Suprapubic skin (tissue), 4 donors: ENCODE measurements at regions not wholly inside any gene's neighbourhood (a gene's known extent, or its start where the extent isn't known, plus 50 kb on each side); places are given as distances from the start of the nearest gene placed in this dataset.

Source experiments
- DNase-seq, 2 donors: peaks; one replicate each; pipeline ENCODE4 v3.0.0-alpha.2; 2019; ENCODE audit warnings: low spot score in 2 of 2
- H3K27ac ChIP-seq: fragments of 200-600 bp; sonication (generic); one replicate; pipeline ENCODE4 v1.5.1; 2019
- H3K27me3 ChIP-seq: fragments of 200-600 bp; sonication (generic); one replicate; pipeline ENCODE4 v1.5.1; 2019
- H3K36me3 ChIP-seq: fragments of 200-600 bp; sonication (generic); one replicate; pipeline ENCODE4 v1.5.1; 2019
- H3K4me1 ChIP-seq: fragments of 200-600 bp; sonication (generic); one replicate; pipeline ENCODE4 v1.5.1; 2019
- H3K4me3 ChIP-seq: fragments of 200-600 bp; sonication (generic); one replicate; pipeline ENCODE4 v1.5.1; 2019; ENCODE audit warnings: mild to moderate bottlenecking
- H3K9me3 ChIP-seq: fragments of 200-600 bp; sonication (generic); one replicate; pipeline ENCODE4 v1.5.1; 2019
- EP300 ChIP-seq: sonication (generic); formaldehyde crosslinking; IDR thresholded peaks from one replicate; pipeline ENCODE4 v1.6.1; 2017; ENCODE audit warnings: antibody characterized with exemption
- POLR2A ChIP-seq, 2 donors: fragments of 450-650 bp; IDR thresholded peaks; one replicate each; pipeline ENCODE4 v1.6.1; 2017; ENCODE audit warnings: antibody characterized with exemption in 2 of 2, mild to moderate bottlenecking in 2 of 2, moderate library complexity in 2 of 2
- POLR2AphosphoS5 ChIP-seq, 3 donors: sonication (generic); formaldehyde crosslinking; IDR thresholded peaks; one replicate each; pipeline ENCODE4 v1.6.1; 2017; ENCODE audit warnings: antibody characterized with exemption in 3 of 3
- WGBS: methylation state at CpG from one replicate; pipeline ENCODE4 v1.1.5; 2018; 5-methylcytosine and 5-hydroxymethylcytosine counted together
- TF ChIP-seq, protein P1 (sequence below), 2 donors: fragments of 200-600 bp in 1 of 2; fragments of 450-650 bp in 1 of 2; sonication (generic) in 1 of 2; IDR thresholded peaks; one replicate each; pipeline ENCODE4 v1.5.1; 2016 to 2019; ENCODE audit warnings: antibody characterized with exemption in 2 of 2, mild to moderate bottlenecking in 1 of 2, moderate library complexity in 1 of 2

DNA sequence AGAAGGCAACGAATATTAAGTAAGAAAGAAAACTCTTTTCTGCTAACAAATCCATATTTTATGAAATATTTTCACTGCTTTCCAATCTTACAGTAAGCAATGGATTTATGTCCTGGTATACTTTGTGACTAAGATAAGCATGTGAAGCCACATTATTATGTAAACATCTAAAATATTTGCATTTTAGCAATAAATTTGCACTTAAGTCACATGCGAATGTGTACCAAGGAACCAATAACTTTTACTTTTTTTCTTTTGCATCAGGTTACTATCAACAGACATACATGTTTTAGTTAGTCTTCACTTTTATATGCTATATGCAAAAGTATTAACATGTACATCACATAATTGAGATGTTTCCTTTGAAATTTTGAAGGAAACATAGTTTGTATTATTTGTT, 536.7 kb downstream of the SLITRK6 start:
- Histone ChIP-seq H3K4me1 (no peaks in the 10 kb centered on the region), H3K27me3 (no peaks in the 10 kb centered on the region), H3K4me3 (no peak overlapping the region), H3K36me3 (no peaks in the 10 kb centered on the region), H3K9me3 (no peaks in the 10 kb centered on the region), H3K27ac (no peak overlapping the region)
- TF ChIP-seq POLR2AphosphoS5 (IDR thresholded peaks at IDR 0.05) (no peak), EP300 (no peak), POLR2A (IDR thresholded peaks at IDR 0.05) (no peak)
- TF ChIP-seq, protein P1, sequence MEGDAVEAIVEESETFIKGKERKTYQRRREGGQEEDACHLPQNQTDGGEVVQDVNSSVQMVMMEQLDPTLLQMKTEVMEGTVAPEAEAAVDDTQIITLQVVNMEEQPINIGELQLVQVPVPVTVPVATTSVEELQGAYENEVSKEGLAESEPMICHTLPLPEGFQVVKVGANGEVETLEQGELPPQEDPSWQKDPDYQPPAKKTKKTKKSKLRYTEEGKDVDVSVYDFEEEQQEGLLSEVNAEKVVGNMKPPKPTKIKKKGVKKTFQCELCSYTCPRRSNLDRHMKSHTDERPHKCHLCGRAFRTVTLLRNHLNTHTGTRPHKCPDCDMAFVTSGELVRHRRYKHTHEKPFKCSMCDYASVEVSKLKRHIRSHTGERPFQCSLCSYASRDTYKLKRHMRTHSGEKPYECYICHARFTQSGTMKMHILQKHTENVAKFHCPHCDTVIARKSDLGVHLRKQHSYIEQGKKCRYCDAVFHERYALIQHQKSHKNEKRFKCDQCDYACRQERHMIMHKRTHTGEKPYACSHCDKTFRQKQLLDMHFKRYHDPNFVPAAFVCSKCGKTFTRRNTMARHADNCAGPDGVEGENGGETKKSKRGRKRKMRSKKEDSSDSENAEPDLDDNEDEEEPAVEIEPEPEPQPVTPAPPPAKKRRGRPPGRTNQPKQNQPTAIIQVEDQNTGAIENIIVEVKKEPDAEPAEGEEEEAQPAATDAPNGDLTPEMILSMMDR (IDR thresholded peaks at IDR 0.05), result no peak
- DNase-seq, result no peak
- WGBS, result 89% methylated on average over 2 of the region's 2 CpGs

DNA sequence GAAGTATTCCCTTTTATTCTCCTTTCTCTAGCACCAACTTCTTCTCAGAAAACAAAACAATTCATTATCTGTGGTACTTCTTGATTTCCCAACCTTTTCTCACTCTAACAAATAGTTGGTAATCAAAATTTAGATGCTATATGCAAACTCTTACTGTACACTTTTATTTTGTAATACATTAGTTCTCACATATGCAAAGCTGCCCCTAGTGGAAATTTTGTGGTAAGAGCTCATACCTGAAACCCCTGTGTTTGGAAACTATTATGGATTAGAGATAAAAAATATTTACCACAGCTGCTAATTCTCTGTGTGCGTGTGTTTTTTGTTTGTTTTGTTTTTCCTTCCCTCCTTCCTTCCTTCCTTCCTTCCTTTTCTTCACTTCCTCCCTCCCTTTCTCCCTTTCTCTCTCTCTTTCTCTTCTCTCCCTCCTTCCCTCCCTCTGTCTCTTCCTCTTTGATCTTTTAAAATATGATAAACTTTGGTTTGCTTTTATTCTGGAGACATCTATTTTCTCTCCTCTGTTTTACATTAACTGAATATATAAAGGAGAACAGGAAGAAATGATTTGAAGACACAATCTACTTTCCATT, 537.4 kb downstream of the SLITRK6 start:
- H3K4me1 ChIP-seq, result no peaks in the 10 kb centered on the region
- 44% methylated on average over 1 of the region's 1 CpG for WGBS
- H3K9me3 ChIP-seq, result no peaks in the 10 kb centered on the region
- TF ChIP-seq, protein P1 (IDR thresholded peaks at IDR 0.05), result no peak
- TF ChIP-seq EP300, result no peak
- DNase-seq, result no peak
- no peaks in the 10 kb centered on the region for H3K36me3 ChIP-seq
- H3K4me3 ChIP-seq, result no peak overlapping the region
- no peaks in the 10 kb centered on the region for H3K27me3 ChIP-seq
- no peak overlapping the region for H3K27ac ChIP-seq

DNA sequence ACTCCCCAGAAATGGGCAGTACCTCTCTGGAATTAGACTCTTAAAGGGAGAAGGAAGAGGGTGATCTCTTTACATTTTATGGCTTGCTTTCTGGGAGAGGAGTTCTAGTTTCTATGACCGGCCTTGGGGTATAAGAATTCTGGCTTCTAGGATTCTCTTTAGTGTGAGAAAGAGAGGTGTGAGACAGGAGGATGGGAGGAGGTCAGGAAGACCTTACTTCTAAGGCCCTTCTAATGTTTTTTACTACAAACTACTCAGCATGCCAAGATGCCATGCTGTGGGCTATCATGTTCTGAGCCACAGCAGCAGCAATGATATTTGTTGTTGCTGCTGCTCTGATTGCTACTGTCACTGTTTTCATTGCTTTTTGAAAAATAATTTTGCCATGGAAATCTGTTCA, 538.3 kb downstream of the SLITRK6 start:
- Histone ChIP-seq H3K36me3 (no peaks in the 10 kb centered on the region), H3K4me3 (no peak overlapping the region), H3K27me3 (no peaks in the 10 kb centered on the region), H3K27ac (no peak overlapping the region), H3K4me1 (no peaks in the 10 kb centered on the region), H3K9me3 (no peaks in the 10 kb centered on the region)
- 94% methylated on average over 1 of the region's 1 CpG for WGBS
- TF ChIP-seq EP300 (no peak), POLR2AphosphoS5 (IDR thresholded peaks at IDR 0.05) (no peak), POLR2A (IDR thresholded peaks at IDR 0.05) (no peak)
- TF ChIP-seq, protein P1 (IDR thresholded peaks at IDR 0.05), result no peak
- DNase-seq, result no peak

DNA sequence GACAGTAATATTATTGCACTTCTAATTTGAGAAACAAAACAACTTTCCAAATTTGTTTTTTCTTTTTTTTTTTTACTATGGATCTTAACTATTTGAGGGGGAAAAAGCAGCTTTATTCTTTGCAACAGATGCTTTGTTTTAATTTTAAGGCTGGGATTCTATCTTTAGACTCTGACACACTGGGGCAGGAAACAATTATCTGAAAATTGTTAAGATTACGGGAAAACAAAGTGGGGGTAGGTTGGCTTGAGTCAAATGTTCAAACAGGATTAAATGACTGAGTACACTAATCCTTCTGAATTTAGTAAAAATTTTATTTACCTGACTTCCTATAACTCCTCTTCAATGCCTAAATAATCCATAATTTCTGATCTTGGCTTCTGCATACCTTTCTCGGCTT, 543.2 kb downstream of the SLITRK6 start:
- Histone ChIP-seq H3K9me3 (no peaks in the 10 kb centered on the region), H3K4me3 (no peak overlapping the region), H3K36me3 (no peaks in the 10 kb centered on the region), H3K27me3 (no peaks in the 10 kb centered on the region), H3K27ac (no peak overlapping the region), H3K4me1 (no peaks in the 10 kb centered on the region)
- WGBS, result 81% methylated on average over 2 of the region's 2 CpGs
- TF ChIP-seq, protein P1 (IDR thresholded peaks at IDR 0.05), result no peak
- TF ChIP-seq POLR2AphosphoS5 (IDR thresholded peaks at IDR 0.05) (no peak), POLR2A (IDR thresholded peaks at IDR 0.05) (no peak), EP300 (no peak)
- no peak for DNase-seq

DNA sequence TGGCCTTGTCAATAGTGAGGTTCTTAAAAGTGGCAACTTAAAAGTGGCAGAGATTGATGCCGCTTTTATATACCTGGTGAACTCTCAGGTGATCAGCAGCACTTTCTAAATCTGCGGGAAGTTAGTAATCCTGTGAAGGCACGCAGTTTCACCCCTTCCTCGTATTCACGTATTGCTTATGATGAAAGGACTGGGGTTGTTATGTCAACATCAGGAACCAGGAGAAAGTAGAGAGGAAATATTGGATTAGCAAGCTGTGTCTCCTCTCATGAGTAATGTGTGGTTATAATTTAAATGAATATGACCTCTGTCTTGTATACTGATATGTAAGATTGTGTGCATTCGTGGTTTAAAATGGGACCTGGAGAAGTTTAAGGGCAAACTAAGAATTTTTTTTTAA, 544.6 kb downstream of the SLITRK6 start:
- Histone ChIP-seq H3K27ac (no peak overlapping the region), H3K4me3 (no peak overlapping the region), H3K9me3 (no peaks in the 10 kb centered on the region), H3K4me1 (no peaks in the 10 kb centered on the region), H3K36me3 (no peaks in the 10 kb centered on the region), H3K27me3 (no peaks in the 10 kb centered on the region)
- no peak for DNase-seq
- no peak for TF ChIP-seq POLR2A (IDR thresholded peaks at IDR 0.05)
- no peak for TF ChIP-seq POLR2AphosphoS5 (IDR thresholded peaks at IDR 0.05)
- no peak for TF ChIP-seq EP300
- TF ChIP-seq, protein P1 (IDR thresholded peaks at IDR 0.05), result no peak
- WGBS, result 87% methylated on average over 6 of the region's 6 CpGs
